OCI-LY1 (cell line): ENCODE measurements at regions not wholly inside any gene's neighbourhood (a gene's known extent, or its start where the extent isn't known, plus 50 kb on each side); places are given as distances from the start of the nearest gene placed in this dataset.

Source experiments
- H2AFZ ChIP-seq: fragments of 200-600 bp; sonication (generic), shearing (Covaris generic); 2 replicates; pipeline ENCODE4 v1.6.0; 2014; ENCODE audit warnings: antibody characterized with exemption, mild to moderate bottlenecking, low read length
- H3F3A ChIP-seq: fragments of 200-600 bp; sonication (generic), shearing (Covaris generic); 2 replicates; pipeline ENCODE4 v1.6.0; 2014; ENCODE audit warnings: mild to moderate bottlenecking, antibody characterized with exemption, low read length, moderate library complexity; ENCODE audit not compliant: insufficient read depth
- H3K27ac ChIP-seq: fragments of 200-600 bp; sonication (generic); 2 replicates; pipeline ENCODE4 v1.5.1; 2014; ENCODE audit warnings: low read length, mixed run types, mild to moderate bottlenecking, low read depth; ENCODE audit not compliant: poor library complexity, severe bottlenecking
- H3K27me3 ChIP-seq: fragments of 200-600 bp; sonication (generic); 2 replicates; pipeline ENCODE4 v1.6.0; 2014; ENCODE audit warnings: antibody characterized with exemption, mild to moderate bottlenecking, low read length, moderate library complexity; ENCODE audit not compliant: insufficient read depth
- H3K36me3 ChIP-seq: fragments of 200-600 bp; sonication (generic); 2 replicates; pipeline ENCODE4 v1.6.1; 2014; ENCODE audit warnings: mild to moderate bottlenecking, antibody characterized with exemption, low read length, moderate library complexity, mixed read lengths; ENCODE audit not compliant: insufficient read depth
- H3K4me1 ChIP-seq: fragments of 200-600 bp; sonication (generic); 2 replicates; pipeline ENCODE4 v1.5.1; 2014; ENCODE audit warnings: mild to moderate bottlenecking, low read length, moderate library complexity; ENCODE audit not compliant: insufficient read depth, severe bottlenecking
- H3K4me2 ChIP-seq: fragments of 200-600 bp; sonication (generic), shearing (Covaris generic); 2 replicates; pipeline ENCODE4 v1.6.1; 2014; ENCODE audit warnings: low read length
- H3K4me3 ChIP-seq: fragments of 200-600 bp; sonication (generic); 2 replicates; pipeline ENCODE4 v1.5.1; 2014; ENCODE audit warnings: low read length, low read depth, mild to moderate bottlenecking, mixed read lengths; ENCODE audit not compliant: poor library complexity, severe bottlenecking
- H3K79me2 ChIP-seq: fragments of 200-600 bp; shearing (Covaris generic); 2 replicates; pipeline ENCODE4 v1.6.1; 2016; ENCODE audit warnings: mixed run types, low read length, mixed read lengths; ENCODE audit not compliant: insufficient read depth
- H3K9ac ChIP-seq: fragments of 200-600 bp; sonication (generic), shearing (Covaris generic); 2 replicates; pipeline ENCODE4 v1.6.1; 2014; ENCODE audit warnings: mild to moderate bottlenecking, low read length, mixed read lengths
- H3K9me2 ChIP-seq: fragments of 200-600 bp; sonication (generic), shearing (Covaris generic); 2 replicates; pipeline ENCODE4 v1.6.1; 2014; ENCODE audit warnings: low read depth, mild to moderate bottlenecking, low read length, mixed read lengths
- H3K9me3 ChIP-seq: fragments of 200-600 bp; shearing (Covaris generic); 2 replicates; pipeline ENCODE4 v1.6.1; 2014; ENCODE audit warnings: low read length, mixed read lengths
- H4K20me1 ChIP-seq: fragments of 200-600 bp; sonication (generic), shearing (Covaris generic); 2 replicates; pipeline ENCODE4 v1.6.0; 2016; ENCODE audit warnings: mild to moderate bottlenecking, low read length; ENCODE audit not compliant: insufficient read depth
- EZH2 ChIP-seq: fragments of 200-600 bp; sonication (generic), shearing (Covaris generic); IDR thresholded peaks from 2 replicates; pipeline ENCODE4 v1.8.0; 2017; ENCODE audit warnings: borderline replicate concordance, mixed run types, mild to moderate bottlenecking, antibody characterized with exemption, low read length, moderate library complexity, mixed read lengths
- TF ChIP-seq, protein P1 (sequence below): fragments of 200-600 bp; sonication (generic), shearing (Covaris generic); IDR thresholded peaks from 2 replicates; pipeline ENCODE4 v1.5.1; 2017; ENCODE audit warnings: mild to moderate bottlenecking, antibody characterized with exemption, low read length, moderate library complexity, mixed read lengths

DNA sequence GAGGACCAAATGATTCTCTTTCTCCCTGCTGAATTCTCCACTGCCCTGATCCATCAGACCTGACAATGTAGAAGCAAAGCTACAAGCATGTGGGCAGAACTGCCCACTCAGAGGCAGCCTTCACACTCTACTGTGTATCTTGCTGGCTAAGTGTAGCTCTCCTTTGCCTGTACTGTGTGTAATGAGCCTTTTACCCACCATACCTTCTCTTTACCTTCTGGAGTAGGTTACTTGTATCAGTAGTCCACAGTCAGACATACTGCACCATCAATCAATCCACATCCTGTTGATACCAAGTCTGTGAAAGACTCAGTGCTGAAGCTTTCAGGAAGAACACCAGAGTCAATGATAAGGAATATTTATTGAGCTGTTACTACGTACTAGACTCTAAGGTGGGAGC, 440.7 kb upstream of the ARHGEF26 start:
- Histone ChIP-seq H3K27ac (no peak overlapping the region), H3K9ac (no peak overlapping the region), H3K4me1 (peaks cover 8% of the 10 kb centered on the region), H4K20me1 (no peaks in the 10 kb centered on the region), H3K4me2 (no peak overlapping the region), H3K36me3 (no peaks in the 10 kb centered on the region), H3K9me2 (no peaks in the 10 kb centered on the region), H2AFZ (no peak overlapping the region), H3F3A (no peaks in the 10 kb centered on the region), H3K79me2 (no peaks in the 10 kb centered on the region), H3K4me3 (no peak overlapping the region), H3K9me3 (no peaks in the 10 kb centered on the region), H3K27me3 (no peaks in the 10 kb centered on the region)
- no peak for TF ChIP-seq EZH2
- TF ChIP-seq, protein P1, sequence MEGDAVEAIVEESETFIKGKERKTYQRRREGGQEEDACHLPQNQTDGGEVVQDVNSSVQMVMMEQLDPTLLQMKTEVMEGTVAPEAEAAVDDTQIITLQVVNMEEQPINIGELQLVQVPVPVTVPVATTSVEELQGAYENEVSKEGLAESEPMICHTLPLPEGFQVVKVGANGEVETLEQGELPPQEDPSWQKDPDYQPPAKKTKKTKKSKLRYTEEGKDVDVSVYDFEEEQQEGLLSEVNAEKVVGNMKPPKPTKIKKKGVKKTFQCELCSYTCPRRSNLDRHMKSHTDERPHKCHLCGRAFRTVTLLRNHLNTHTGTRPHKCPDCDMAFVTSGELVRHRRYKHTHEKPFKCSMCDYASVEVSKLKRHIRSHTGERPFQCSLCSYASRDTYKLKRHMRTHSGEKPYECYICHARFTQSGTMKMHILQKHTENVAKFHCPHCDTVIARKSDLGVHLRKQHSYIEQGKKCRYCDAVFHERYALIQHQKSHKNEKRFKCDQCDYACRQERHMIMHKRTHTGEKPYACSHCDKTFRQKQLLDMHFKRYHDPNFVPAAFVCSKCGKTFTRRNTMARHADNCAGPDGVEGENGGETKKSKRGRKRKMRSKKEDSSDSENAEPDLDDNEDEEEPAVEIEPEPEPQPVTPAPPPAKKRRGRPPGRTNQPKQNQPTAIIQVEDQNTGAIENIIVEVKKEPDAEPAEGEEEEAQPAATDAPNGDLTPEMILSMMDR, result no peak

DNA sequence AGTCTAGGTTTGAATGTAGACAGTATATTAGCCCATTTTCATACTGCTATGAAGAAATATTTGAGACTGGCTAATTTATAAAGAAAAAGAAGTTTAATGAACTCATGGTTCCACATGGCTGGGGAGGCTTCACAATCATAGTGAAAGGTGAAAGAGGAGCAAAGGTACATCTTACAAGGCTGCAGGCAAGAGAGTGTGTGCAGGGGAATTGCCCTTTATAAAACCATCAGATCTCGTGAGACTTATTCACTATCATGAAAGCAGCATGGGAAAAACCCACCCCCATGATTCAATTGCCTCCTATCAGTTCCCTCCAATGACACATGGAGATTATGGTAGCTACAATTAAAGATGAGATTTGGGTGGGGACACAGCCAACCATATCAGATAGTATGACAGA, 440.1 kb upstream of the ARHGEF26 start:
- no peaks in the 10 kb centered on the region for H4K20me1 ChIP-seq
- no peaks in the 10 kb centered on the region for H3K9me3 ChIP-seq
- H3K4me2 ChIP-seq, result no peak overlapping the region
- no peaks in the 10 kb centered on the region for H3K9me2 ChIP-seq
- H3K27me3 ChIP-seq, result no peaks in the 10 kb centered on the region
- no peak overlapping the region for H3K4me3 ChIP-seq
- H3K27ac ChIP-seq, result no peak overlapping the region
- no peaks in the 10 kb centered on the region for H3K36me3 ChIP-seq
- H3K4me1 ChIP-seq, result peaks cover 8% of the 10 kb centered on the region
- TF ChIP-seq, protein P1, result no peak
- TF ChIP-seq EZH2, result no peak
- no peaks in the 10 kb centered on the region for H3K79me2 ChIP-seq
- no peaks in the 10 kb centered on the region for H3F3A ChIP-seq
- no peak overlapping the region for H2AFZ ChIP-seq
- no peak overlapping the region for H3K9ac ChIP-seq

DNA sequence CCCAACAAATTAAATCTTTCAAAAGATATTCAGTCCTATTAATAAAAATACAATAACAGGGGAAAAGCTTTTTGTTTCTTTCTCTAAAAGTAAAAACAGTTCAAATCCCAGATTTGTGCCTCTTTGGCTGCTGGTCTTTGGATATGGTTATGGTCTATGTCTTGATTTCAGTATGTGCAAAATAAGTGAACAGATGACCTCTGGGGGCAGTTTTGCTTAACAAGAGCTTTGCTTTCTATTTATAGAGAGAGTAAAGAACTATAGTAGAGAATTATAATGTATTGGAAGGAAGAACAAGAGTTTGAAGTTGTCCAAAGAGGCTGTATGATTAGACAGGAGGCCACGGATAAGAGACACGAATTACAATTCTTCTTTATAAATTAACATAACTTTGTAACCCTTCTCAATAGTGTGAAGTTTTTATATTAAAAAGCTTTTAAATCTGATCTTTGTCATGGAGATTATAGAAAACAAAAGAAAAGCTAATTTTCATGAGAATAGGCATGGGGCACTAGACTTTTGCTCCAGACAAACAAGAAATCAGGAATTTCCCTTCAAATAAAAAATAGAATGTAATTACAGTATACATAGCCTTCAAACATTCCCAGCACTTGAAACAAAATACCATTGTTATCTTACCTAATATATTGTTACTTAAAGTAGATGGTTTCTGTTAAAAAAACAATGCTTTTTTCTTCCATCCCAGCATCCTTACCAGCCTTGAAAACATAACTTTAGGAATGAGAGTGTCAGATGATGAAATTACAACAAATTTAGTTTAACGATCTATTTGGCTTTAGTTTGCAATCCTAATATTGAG, 432.7 kb upstream of the ARHGEF26 start:
- Histone ChIP-seq H2AFZ (no peak overlapping the region), H3K4me3 (no peak overlapping the region), H3K79me2 (no peaks in the 10 kb centered on the region), H4K20me1 (no peaks in the 10 kb centered on the region), H3K4me2 (no peak overlapping the region), H3K4me1 (no peaks in the 10 kb centered on the region), H3K27me3 (no peaks in the 10 kb centered on the region), H3K9me2 (no peaks in the 10 kb centered on the region), H3K27ac (no peak overlapping the region), H3K36me3 (no peaks in the 10 kb centered on the region), H3F3A (no peaks in the 10 kb centered on the region), H3K9me3 (no peaks in the 10 kb centered on the region), H3K9ac (no peak overlapping the region)
- TF ChIP-seq EZH2, result no peak
- TF ChIP-seq, protein P1, result no peak
